Heart left ventricle (tissue), 13 donors: ENCODE measurements at regions not wholly inside any gene's neighbourhood (a gene's known extent, or its start where the extent isn't known, plus 50 kb on each side); places are given as distances from the start of the nearest gene placed in this dataset.

ENCODE experiments used
- CTCF ChIP-seq, 12 donors: fragments of 200-600 bp; sonication (generic) in 4 of 12; IDR thresholded peaks; one replicate each; pipeline versions ENCODE4 v1.5.0 to v1.8.0; 2018 to 2022; ENCODE audit warnings: antibody characterized with exemption in 12 of 12, mild to moderate bottlenecking in 5 of 12
- POLR2A ChIP-seq, 2 donors: fragments of 450-650 bp; IDR thresholded peaks; one replicate each; pipeline ENCODE4 v1.6.1; 2017; ENCODE audit warnings: antibody characterized with exemption in 2 of 2, mild to moderate bottlenecking in 2 of 2, moderate library complexity in 2 of 2
- donor health status: ischemic (EF 13 %, LVEDD 7.1; RV severe dilation, severe dysfunction).
- donor health status: DM: no; HTN: yes; CAD: no.
- donor health status: DM: no; HTN: no; CAD: no.
- donor health status: ischemic (EF 25% LVEDD 6.9; RV normal size, moderate dysfunction).
- donor health status: ischemic (EF 25% LVEDD 5.7; RV mildly dilated, moderate dysfunction).
- donor health status: ischemic (EF 35%, LVEDD 5.7; RV mildly dilated, moderate dysfunction).
- donor health status: nonischemic (EF 11% LVEDD 7.7; RV severe dilation, severe dysfunction).
- donor health status: DM: yes; HTN: yes; CAD: no.
- donor health status: PGD.
- donor health status: ischemic (EF 29% LVEDD 5.4; RV normal size, mild dysfunction).
- donor health status: nonischemic (EF 23%, LVEDD 6.1; RV moderate dilation, normal function).

GRCh38 chr2:144753416-144753815 lies 233.5 kb upstream of the ZEB2 start:
- TF ChIP-seq CTCF (IDR thresholded peaks at IDR 0.05) (no peak), POLR2A (IDR thresholded peaks at IDR 0.05) (no peak)
